Mucosa of descending colon (tissue), 3 donors: ENCODE measurements at regions not wholly inside any gene's neighbourhood (a gene's known extent, or its start where the extent isn't known, plus 50 kb on each side); places are given as distances from the start of the nearest gene placed in this dataset.

Experiments used
- ATAC-seq: fragments of 200-7000 bp; cut with Tn5 transposase; one replicate; pipeline ENCODE4 v1.9.1; 2020; ENCODE audit warnings: mild to moderate bottlenecking, moderate library complexity
- DNase-seq, 3 donors: peaks; one replicate each; pipeline ENCODE4 v3.0.0-alpha.2; 2020
- H3K36me3 ChIP-seq: fragments of 200-600 bp; one replicate; pipeline ENCODE4 v1.8.0; 2021; ENCODE audit warnings: low read depth, mild to moderate bottlenecking
- H3K4me1 ChIP-seq: fragments of 200-600 bp; one replicate; pipeline ENCODE4 v1.8.0; 2021; ENCODE audit warnings: low read depth, mild to moderate bottlenecking
- H3K4me3 ChIP-seq: fragments of 200-600 bp; one replicate; pipeline ENCODE4 v1.8.0; 2021; ENCODE audit warnings: mild to moderate bottlenecking
- H3K9me3 ChIP-seq: fragments of 200-600 bp; one replicate; pipeline ENCODE4 v1.8.0; 2021; ENCODE audit warnings: mild to moderate bottlenecking
- CTCF ChIP-seq: fragments of 200-600 bp; IDR thresholded peaks from one replicate; pipeline ENCODE4 v1.8.0; 2022; ENCODE audit warnings: antibody characterized with exemption, mild to moderate bottlenecking
- intact Hi-C, 2 donors: fragments of 100-400 bp; cut with DNase I in 1 of 2; cut with micrococcal nuclease in 1 of 2; formaldehyde crosslinking; loops; one replicate each; pipeline versions ENCODE4 v1.11.0 to v1.11.1; 2022; cut with DNase I, micrococcal nuclease
- donor health status: DM: no; HTN: no; CAD: no; lungs with moderate emphysema.
- donor health status: DM: no; HTN: no; CAD: no.
- donor health status: DM: no; HTN: yes; CAD: no.

GRCh38 chr7:45974540-45975360 lies 53.7 kb upstream of the IGFBP3 start:
- DNase-seq (no peak), ATAC-seq (no peak)
- Histone ChIP-seq H3K4me1 (no peaks in the 10 kb centered on the region), H3K4me3 (no peak overlapping the region), H3K36me3 (no peaks in the 10 kb centered on the region), H3K9me3 (no peaks in the 10 kb centered on the region)
- intact Hi-C loops, result no loop called here
- TF ChIP-seq CTCF, result no peak

- DNase-seq (no peak), ATAC-seq (no peak)
- no peak overlapping the region for H3K4me3 ChIP-seq
- intact Hi-C loops, result no loop called here
- no peaks in the 10 kb centered on the region for H3K9me3 ChIP-seq
- no peaks in the 10 kb centered on the region for H3K4me1 ChIP-seq
- no peaks in the 10 kb centered on the region for H3K36me3 ChIP-seq
- TF ChIP-seq CTCF, result no peak
These were observed 52.9 kb upstream of the IGFBP3 start for GRCh38 chr7:45973725-45974532.

- intact Hi-C loops, result no loop called here
- Histone ChIP-seq H3K4me3 (no peak overlapping the region), H3K9me3 (no peaks in the 10 kb centered on the region), H3K4me1 (no peaks in the 10 kb centered on the region), H3K36me3 (no peaks in the 10 kb centered on the region)
- TF ChIP-seq CTCF, result no peak
- ATAC-seq (no peak), DNase-seq (no peak)
These were observed 51.7 kb upstream of the IGFBP3 start for GRCh38 chr7:45972629-45973312.

- H3K4me1 ChIP-seq, result no peaks in the 10 kb centered on the region
- no peak for TF ChIP-seq CTCF
These were observed 50.6 kb upstream of the IGFBP3 start for GRCh38 chr7:45971661-45972175.

GRCh38 chr7:45971171-45971570 lies 50.1 kb upstream of the IGFBP3 start:
- no peak for TF ChIP-seq CTCF
- intact Hi-C loops, result no loop called here
- Histone ChIP-seq H3K9me3 (no peaks in the 10 kb centered on the region), H3K4me1 (no peaks in the 10 kb centered on the region), H3K36me3 (no peaks in the 10 kb centered on the region), H3K4me3 (no peak overlapping the region)
- ATAC-seq (no peak), DNase-seq (no peak)

More at GRCh38 chr7:45971661-45972175, 50.6 kb upstream of the IGFBP3 start:
- intact Hi-C loops, result no loop called here
- Histone ChIP-seq H3K9me3 (no peaks in the 10 kb centered on the region), H3K36me3 (no peaks in the 10 kb centered on the region), H3K4me3 (no peak overlapping the region)
- no peak for ATAC-seq
- DNase-seq, result no peak
